ENCODE measurements at regions not wholly inside any gene's neighbourhood (a gene's known extent, or its start where the extent isn't known, plus 50 kb on each side); places are given as distances from the start of the nearest gene placed in this dataset.

- ChIA-PET POLR2A (no interaction called here), CTCF (no interaction called here)
- TF ChIP-seq ZNF138 (CRISPR knock-in tag; conservative IDR thresholded peaks at IDR 0.05), result no peak
- no peak for TF ChIP-seq ATF2 (CRISPR knock-in tag; IDR thresholded peaks at IDR 0.05; ENCODE audit: borderline replicate concordance, low read depth)
- TF ChIP-seq ATF3 (CRISPR knock-in tag; conservative IDR thresholded peaks at IDR 0.05), result no peak
- TF ChIP-seq MYBL2 (CRISPR knock-in tag; IDR thresholded peaks at IDR 0.05), result no peak
- TF ChIP-seq NR1H2 (CRISPR knock-in tag; IDR thresholded peaks at IDR 0.05), result no peak
- TF ChIP-seq ARID4B (CRISPR knock-in tag; IDR thresholded peaks at IDR 0.05; ENCODE audit: borderline replicate concordance), result no peak
- TF ChIP-seq TEAD4 (CRISPR knock-in tag; IDR thresholded peaks at IDR 0.05), result no peak
- TF ChIP-seq CDX4 (CRISPR knock-in tag; IDR thresholded peaks at IDR 0.05; ENCODE audit: borderline replicate concordance), result no peak
- no peak for TF ChIP-seq TCF7 (CRISPR knock-in tag; IDR thresholded peaks at IDR 0.05; ENCODE audit: low read depth)
- TF ChIP-seq ZNF263 (CRISPR knock-in tag; IDR thresholded peaks at IDR 0.05; ENCODE audit: low read depth), result no peak
- TF ChIP-seq E2F4 (CRISPR knock-in tag; IDR thresholded peaks at IDR 0.05; ENCODE audit: borderline replicate concordance, low read depth), result no peak
- DNase-seq (ENCODE audit: low spot score), result no peak
- Mint-ChIP-seq H3K36me3 (no peaks in the 10 kb centered on the region), H3K4me3 (no peak overlapping the region), H3K9me3 (no peaks in the 10 kb centered on the region), H3K4me1 (no peaks in the 10 kb centered on the region), H3K27ac (no peak overlapping the region), H3K27me3 (ENCODE audit: low read depth) (no peaks in the 10 kb centered on the region)
- ATAC-seq, result no peak
Measured at GRCh38 chr4:58962424-58962823, 1852.2 kb upstream of the IGFBP7 start.

GRCh38 chr4:58981828-58982227 lies 1871.6 kb upstream of the IGFBP7 start:
- CTCF ChIA-PET, result no interaction called here
- no peak for ATAC-seq
- POLR2A ChIA-PET, result no interaction called here
- Mint-ChIP-seq H3K36me3 (no peaks in the 10 kb centered on the region), H3K4me1 (no peaks in the 10 kb centered on the region), H3K4me3 (no peak overlapping the region), H3K27ac (no peak overlapping the region), H3K9me3 (peaks cover 7% of the 10 kb centered on the region; the same call in 1 of the 2 replicates), H3K27me3 (ENCODE audit: low read depth) (no peaks in the 10 kb centered on the region)
- peak; percentile 91 for TF ChIP-seq HMGA2 (CRISPR knock-in tag; IDR thresholded peaks at IDR 0.05)
- TF ChIP-seq OVOL2 (CRISPR knock-in tag; IDR thresholded peaks at IDR 0.05; ENCODE audit: borderline replicate concordance), result no peak
- no peak for TF ChIP-seq CTCF (IDR thresholded peaks at IDR 0.05)
- DNase-seq (ENCODE audit: low spot score), result no peak

Measured in WTC11 (cell line).